K562 (cell line): ENCODE measurements at regions not wholly inside any gene's neighbourhood (a gene's known extent, or its start where the extent isn't known, plus 50 kb on each side); places are given as distances from the start of the nearest gene placed in this dataset.

Source experiments
- ATAC-seq: fragments of 200-7000 bp; cut with Tn5 transposase; 3 replicates; pipeline ENCODE4 v1.9.1; 2020; ENCODE audit warnings: moderate library complexity
- BruUV-seq: library from RNA; stranded (reverse); fragments of 400-500 nt; replicated peaks from 2 replicates; lab custom pipeline; 2021; lab: Mats Ljungman, UMichigan
- CTCF ChIA-PET: fragments of 300-600 bp; formaldehyde crosslinking; extraction: SDS; loops from one replicate; lab custom pipeline; 2021; ENCODE audit warnings: low intra/inter-chr PET ratio; lab: Yijun Ruan, JAX
- POLR2A ChIA-PET: fragments of 300-600, 350-650 bp; sonication (Branson Sonifier 250); formaldehyde crosslinking; extraction: SDS; loops from one replicate; lab custom pipeline; 2021; ENCODE audit warnings: antibody characterized with exemption, inconsistent platforms; lab: Yijun Ruan, JAX
- DNase-seq, 4 experiments: peaks; one replicate each; pipeline versions ENCODE4 v3.0.0 to v3.0.0-alpha.2; 2011 to 2018; ENCODE audit warnings: low spot score in 3 of 4, mixed read lengths in 3 of 4; ENCODE audit errors: extremely low read depth in 1 of 4
- FAIRE-seq: peaks from 2 replicates; lab custom pipeline; 2011; peaks lifted over from hg19 to GRCh38; lab: Jason Lieb, UNC
- H2AFZ ChIP-seq: 2 replicates; pipeline ENCODE4 v1.6.0; 2011; ENCODE audit warnings: low read depth, low read length, control low read depth, inconsistent platforms
- H3K27ac ChIP-seq: fragments of 200-600 bp; 3 replicates; pipeline ENCODE4 v1.8.0; 2011; ENCODE audit warnings: low read depth, mild to moderate bottlenecking, control low read depth, inconsistent platforms, low read length, moderate library complexity, mixed read lengths; ENCODE audit errors: extremely low read depth
- H3K27me3 ChIP-seq, 2 experiments: fragments of 300-600 bp in 1 of 2; 2 replicates in 1 of 2; 3 replicates in 1 of 2; pipeline versions ENCODE4 v1.6.0 to v1.8.0; 2011; ENCODE audit warnings: inconsistent platforms in 2 of 2, low read length in 2 of 2, mild to moderate bottlenecking in 1 of 2, mixed read lengths in 1 of 2, moderate library complexity in 1 of 2; ENCODE audit not compliant: control insufficient read depth in 2 of 2, insufficient read depth in 2 of 2
- H3K36me3 ChIP-seq: fragments of 300-600 bp; 3 replicates; pipeline ENCODE4 v1.8.0; 2011; ENCODE audit warnings: mild to moderate bottlenecking, low read length, inconsistent platforms; ENCODE audit not compliant: control insufficient read depth, insufficient read depth
- H3K4me1 ChIP-seq, 2 experiments: fragments of 200-600 bp in 1 of 2; replicated peaks in 1 of 2; 2 replicates in 1 of 2; 3 replicates in 1 of 2; pipeline versions ENCODE4 v1.5.1 to v1.8.0; 2011; ENCODE audit warnings: inconsistent platforms in 2 of 2, low read length in 2 of 2, mild to moderate bottlenecking in 1 of 2, mixed read lengths in 1 of 2, moderate library complexity in 1 of 2; ENCODE audit not compliant: control insufficient read depth in 2 of 2, insufficient read depth in 2 of 2
- H3K4me2 ChIP-seq: 2 replicates; pipeline ENCODE4 v1.6.1; 2011; ENCODE audit warnings: low read length, control low read depth, inconsistent platforms, mixed read lengths; ENCODE audit not compliant: insufficient read depth
- H3K4me3 ChIP-seq: fragments of 200-600 bp; sonication (generic), shearing (Covaris generic); 2 replicates; pipeline ENCODE4 v1.5.1; 2016; ENCODE audit warnings: control low read depth, inconsistent platforms
- H3K79me2 ChIP-seq: fragments of 200-600 bp; 3 replicates; pipeline ENCODE4 v1.8.0; 2011; ENCODE audit warnings: low read length, inconsistent platforms; ENCODE audit not compliant: control insufficient read depth, insufficient read depth
- H3K9ac ChIP-seq, 2 experiments: 2 replicates each; pipeline versions ENCODE4 v1.6.0 to v1.6.1; 2011; ENCODE audit warnings: low read depth in 2 of 2, low read length in 2 of 2, control low read depth in 1 of 2, inconsistent platforms in 1 of 2, mild to moderate bottlenecking in 1 of 2, mixed read lengths in 1 of 2; ENCODE audit not compliant: insufficient read depth in 1 of 2
- H3K9me1 ChIP-seq: one replicate; pipeline ENCODE4 v1.6.0; 2011; ENCODE audit warnings: inconsistent platforms, mild to moderate bottlenecking, low read length, moderate library complexity; ENCODE audit not compliant: control insufficient read depth, insufficient read depth
- H3K9me3 ChIP-seq: replicated peaks from 2 replicates; pipeline ENCODE4 v1.5.1; 2011; ENCODE audit warnings: low read depth, low read length, inconsistent platforms; ENCODE audit not compliant: control insufficient read depth, insufficient read depth
- H4K20me1 ChIP-seq: replicated peaks from 2 replicates; pipeline ENCODE4 v1.6.1; 2011; ENCODE audit warnings: low read length, inconsistent platforms, mixed read lengths; ENCODE audit not compliant: control insufficient read depth, insufficient read depth
- BRD9 ChIP-seq: fragments of 450-650 bp; IDR thresholded peaks from 2 replicates; pipeline ENCODE4 v1.6.1; 2018; ENCODE audit warnings: low read depth; ENCODE audit not compliant: partially characterized antibody
- HCFC1 ChIP-seq: IDR thresholded peaks from 2 replicates; pipeline ENCODE4 v1.6.1; 2012; ENCODE audit warnings: low read depth, low read length, improper control_type of control experiment
- KAT7 ChIP-seq: sonication (generic); formaldehyde crosslinking; IDR thresholded peaks from 2 replicates; pipeline ENCODE4 v1.8.0; 2022; ENCODE audit warnings: missing genetic modification reagents, mild to moderate bottlenecking, borderline replicate concordance
- KDM4B ChIP-seq, 2 experiments: fragments of 450-650 bp in 1 of 2; sonication (generic) in 1 of 2; IDR thresholded peaks; 2 replicates each; pipeline ENCODE4 v1.6.1; 2016 to 2017; ENCODE audit warnings: borderline replicate concordance in 2 of 2, antibody characterized with exemption in 1 of 2, low read depth in 1 of 2, mild to moderate bottlenecking in 1 of 2
- PHB ChIP-seq: fragments of 250-450 bp; sonication (Bioruptor Pico); IDR thresholded peaks from 2 replicates; pipeline ENCODE4 v1.5.0; 2021
- POLR3A ChIP-seq: IDR thresholded peaks from 2 replicates; pipeline ENCODE4 v1.6.1; 2011; ENCODE audit warnings: borderline replicate concordance, mild to moderate bottlenecking, moderate library complexity; ENCODE audit not compliant: insufficient read length, insufficient read depth; ENCODE audit errors: extremely low read depth
- PTRF ChIP-seq: fragments of 450-650 bp; IDR thresholded peaks from 2 replicates; pipeline ENCODE4 v1.6.1; 2016; ENCODE audit warnings: mild to moderate bottlenecking, missing genetic modification characterization, missing compliant biosample characterization
- SAFB ChIP-seq: fragments of 200-400 bp; formaldehyde crosslinking; IDR thresholded peaks from 2 replicates; pipeline ENCODE4 v1.6.1; 2017; ENCODE audit warnings: low read depth, low read length, borderline replicate concordance
- SRSF9 ChIP-seq: fragments of 200-400 bp; formaldehyde crosslinking; IDR thresholded peaks from 2 replicates; pipeline ENCODE4 v1.6.1; 2017; ENCODE audit warnings: low read depth, low read length, borderline replicate concordance
- ZNF263 ChIP-seq: sonication (generic); formaldehyde crosslinking; IDR thresholded peaks from 2 replicates; pipeline ENCODE4 v1.8.0; 2022; ENCODE audit warnings: mild to moderate bottlenecking, missing genetic modification reagents, borderline replicate concordance
- WGBS: fragments of 100-300 bp; shearing (Covaris generic); methylation state at CpG from one replicate; pipeline ENCODE4 v1.1.6; 2016; ENCODE audit warnings: low coverage, mixed read lengths; ENCODE audit not compliant: insufficient coverage; ENCODE audit errors: missing lambda C conversion rate; 5-methylcytosine and 5-hydroxymethylcytosine counted together
- in situ Hi-C: fragments of 300-500 bp; cut with MboI; formaldehyde crosslinking; loops from 4 replicates; pipeline ENCODE4 v1.15.0; 2018; ENCODE audit warnings: inconsistent platforms, mixed read lengths
- intact Hi-C: fragments of 100-400 bp; cut with micrococcal nuclease; formaldehyde crosslinking; loops from 2 replicates; pipeline ENCODE4 v1.14.2; 2022
- TF ChIP-seq, protein P1 (sequence below): sonication (generic); formaldehyde crosslinking; IDR thresholded peaks from 2 replicates; pipeline ENCODE4 v1.8.1; 2022; ENCODE audit warnings: missing genetic modification reagents
- TF ChIP-seq, protein P2 (sequence below): fragments of 450-650 bp; formaldehyde crosslinking; IDR thresholded peaks from 2 replicates; pipeline ENCODE4 v1.4.0; 2020; ENCODE audit warnings: mild to moderate bottlenecking, moderate library complexity

DNA sequence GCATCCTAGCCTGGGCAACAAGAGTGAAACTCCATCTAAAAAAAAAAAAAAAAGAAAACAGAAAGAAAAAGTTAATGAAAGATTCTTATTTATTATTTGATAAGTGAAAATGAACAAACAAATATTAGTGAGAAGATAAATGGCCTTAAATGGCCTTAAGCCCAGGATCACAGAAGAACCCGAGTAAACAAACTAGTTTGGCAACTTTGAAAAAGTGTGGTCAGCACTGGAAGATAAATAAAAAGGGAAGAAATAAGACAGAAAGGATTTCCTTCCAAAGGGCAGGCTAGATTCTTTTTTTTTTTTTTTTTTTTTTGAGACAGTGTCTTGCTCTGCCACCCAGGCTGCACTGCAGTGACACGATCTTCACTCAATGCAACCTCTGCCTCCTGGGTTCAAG lies 692.4 kb downstream of the CPS1 start:
- ChIA-PET POLR2A (no interaction called here), CTCF (no interaction called here)
- in situ Hi-C loops, result no loop called here
- H3K4me2 ChIP-seq, result no peak overlapping the region
- TF ChIP-seq BRD9, result no peak
- TF ChIP-seq SRSF9, result no peak
- no peak for TF ChIP-seq KAT7 (CRISPR knock-in tag)
- TF ChIP-seq POLR3A, result no peak
- no peak for TF ChIP-seq PTRF (tag)
- no peak for TF ChIP-seq ZNF263 (CRISPR knock-in tag)
- no peak for TF ChIP-seq KDM4B (IDR thresholded peaks at IDR 0.05; ENCODE audit: borderline replicate concordance in 2 of 2, low read depth in 1 of 2)
- TF ChIP-seq PHB (CRISPR knock-in tag), result no peak
- TF ChIP-seq, protein P1, sequence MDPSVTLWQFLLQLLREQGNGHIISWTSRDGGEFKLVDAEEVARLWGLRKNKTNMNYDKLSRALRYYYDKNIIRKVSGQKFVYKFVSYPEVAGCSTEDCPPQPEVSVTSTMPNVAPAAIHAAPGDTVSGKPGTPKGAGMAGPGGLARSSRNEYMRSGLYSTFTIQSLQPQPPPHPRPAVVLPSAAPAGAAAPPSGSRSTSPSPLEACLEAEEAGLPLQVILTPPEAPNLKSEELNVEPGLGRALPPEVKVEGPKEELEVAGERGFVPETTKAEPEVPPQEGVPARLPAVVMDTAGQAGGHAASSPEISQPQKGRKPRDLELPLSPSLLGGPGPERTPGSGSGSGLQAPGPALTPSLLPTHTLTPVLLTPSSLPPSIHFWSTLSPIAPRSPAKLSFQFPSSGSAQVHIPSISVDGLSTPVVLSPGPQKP (CRISPR knock-in tag), result no peak
- TF ChIP-seq HCFC1, result no peak
- TF ChIP-seq, protein P2, sequence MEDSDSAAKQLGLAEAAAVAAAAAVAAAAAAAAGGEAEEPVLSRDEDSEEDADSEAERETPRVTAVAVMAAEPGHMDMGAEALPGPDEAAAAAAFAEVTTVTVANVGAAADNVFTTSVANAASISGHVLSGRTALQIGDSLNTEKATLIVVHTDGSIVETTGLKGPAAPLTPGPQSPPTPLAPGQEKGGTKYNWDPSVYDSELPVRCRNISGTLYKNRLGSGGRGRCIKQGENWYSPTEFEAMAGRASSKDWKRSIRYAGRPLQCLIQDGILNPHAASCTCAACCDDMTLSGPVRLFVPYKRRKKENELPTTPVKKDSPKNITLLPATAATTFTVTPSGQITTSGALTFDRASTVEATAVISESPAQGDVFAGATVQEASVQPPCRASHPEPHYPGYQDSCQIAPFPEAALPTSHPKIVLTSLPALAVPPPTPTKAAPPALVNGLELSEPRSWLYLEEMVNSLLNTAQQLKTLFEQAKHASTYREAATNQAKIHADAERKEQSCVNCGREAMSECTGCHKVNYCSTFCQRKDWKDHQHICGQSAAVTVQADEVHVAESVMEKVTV, result no peak
- no peak for TF ChIP-seq SAFB
- no peaks in the 10 kb centered on the region for H3K4me1 ChIP-seq
- H3K27me3 ChIP-seq, result no peaks in the 10 kb centered on the region
- no peak overlapping the region for H3K9ac ChIP-seq
- H2AFZ ChIP-seq, result no peak overlapping the region
- intact Hi-C loops, result no loop called here
- WGBS, result 0% methylated on average over 1 of the region's 2 CpGs
- H3K36me3 ChIP-seq, result no peaks in the 10 kb centered on the region
- no peaks in the 10 kb centered on the region for H3K9me1 ChIP-seq
- BruUV-seq, result no TSS peak
- no peak for DNase-seq
- no peak for FAIRE-seq
- H4K20me1 ChIP-seq, result no peaks in the 10 kb centered on the region
- no peaks in the 10 kb centered on the region for H3K9me3 ChIP-seq
- no peaks in the 10 kb centered on the region for H3K79me2 ChIP-seq
- ATAC-seq, result no peak
- H3K4me3 ChIP-seq, result no peak overlapping the region
- no peak overlapping the region for H3K27ac ChIP-seq
